Ishikawa (cell line): ENCODE measurements at regions not wholly inside any gene's neighbourhood (a gene's known extent, or its start where the extent isn't known, plus 50 kb on each side); places are given as distances from the start of the nearest gene placed in this dataset.

Experiments used
- CEBPB ChIP-seq: IDR thresholded peaks from 2 replicates; pipeline ENCODE4 v1.6.1; 2012
- CREB1 ChIP-seq: IDR thresholded peaks from 2 replicates; pipeline ENCODE4 v1.6.1; 2012; ENCODE audit warnings: low read depth
- EP300 ChIP-seq: IDR thresholded peaks from 2 replicates; pipeline ENCODE4 v1.6.1; 2012; ENCODE audit warnings: borderline replicate concordance
- MAX ChIP-seq: IDR thresholded peaks from 2 replicates; pipeline ENCODE4 v1.6.1; 2012
- RAD21 ChIP-seq: IDR thresholded peaks from 2 replicates; pipeline ENCODE4 v1.6.1; 2012; ENCODE audit warnings: low read depth
- REST ChIP-seq: IDR thresholded peaks from 2 replicates; pipeline ENCODE4 v1.6.1; 2012; ENCODE audit warnings: low read depth, mild to moderate bottlenecking
- TAF1 ChIP-seq: IDR thresholded peaks from 2 replicates; pipeline ENCODE4 v1.6.1; 2012; ENCODE audit warnings: low read depth, mild to moderate bottlenecking
- YY1 ChIP-seq: IDR thresholded peaks from 2 replicates; pipeline ENCODE4 v1.6.1; 2012; ENCODE audit warnings: low read depth
- TF ChIP-seq, protein P1 (sequence below): IDR thresholded peaks from 2 replicates; pipeline ENCODE4 v1.6.1; 2012

DNA sequence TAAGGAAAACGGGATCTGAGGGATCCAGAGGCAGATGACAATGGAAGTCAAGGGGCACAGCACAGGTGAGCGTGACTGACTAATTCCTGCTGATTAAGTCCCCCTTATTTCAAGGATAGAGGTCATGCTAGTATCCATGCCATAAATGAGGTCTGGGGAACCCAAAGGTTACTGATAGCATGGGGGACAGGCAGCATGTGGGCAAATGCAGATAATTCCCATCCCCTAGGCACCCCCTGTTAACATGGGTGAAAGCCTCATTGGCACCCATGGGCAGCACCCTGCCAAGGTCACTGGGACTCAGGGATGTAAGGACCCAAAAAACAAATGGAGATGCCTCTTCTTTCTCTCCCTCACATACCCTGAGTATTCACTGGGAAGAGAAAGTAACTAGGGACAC, 139.7 kb downstream of the WDR11 start:
- TF ChIP-seq YY1 (no peak), MAX (no peak), EP300 (no peak), REST (no peak), CREB1 (no peak), TAF1 (no peak), CEBPB (no peak), RAD21 (no peak)
- TF ChIP-seq, protein P1, sequence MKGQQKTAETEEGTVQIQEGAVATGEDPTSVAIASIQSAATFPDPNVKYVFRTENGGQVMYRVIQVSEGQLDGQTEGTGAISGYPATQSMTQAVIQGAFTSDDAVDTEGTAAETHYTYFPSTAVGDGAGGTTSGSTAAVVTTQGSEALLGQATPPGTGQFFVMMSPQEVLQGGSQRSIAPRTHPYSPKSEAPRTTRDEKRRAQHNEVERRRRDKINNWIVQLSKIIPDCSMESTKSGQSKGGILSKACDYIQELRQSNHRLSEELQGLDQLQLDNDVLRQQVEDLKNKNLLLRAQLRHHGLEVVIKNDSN: no peak
